Lower leg skin (tissue), 3 donors: ENCODE measurements at regions not wholly inside any gene's neighbourhood (a gene's known extent, or its start where the extent isn't known, plus 50 kb on each side); places are given as distances from the start of the nearest gene placed in this dataset.

Experiments used
- POLR2A ChIP-seq, 2 donors: fragments of 450-650 bp; IDR thresholded peaks; one replicate each; pipeline ENCODE4 v1.6.1; 2016 to 2017; ENCODE audit warnings: antibody characterized with exemption in 2 of 2, mild to moderate bottlenecking in 1 of 2, moderate library complexity in 1 of 2
- TF ChIP-seq, protein P1 (sequence below), 3 donors: fragments of 450-650 bp; IDR thresholded peaks; one replicate each; pipeline ENCODE4 v1.5.1; 2016; ENCODE audit warnings: antibody characterized with exemption in 3 of 3, mild to moderate bottlenecking in 3 of 3, moderate library complexity in 2 of 3

DNA sequence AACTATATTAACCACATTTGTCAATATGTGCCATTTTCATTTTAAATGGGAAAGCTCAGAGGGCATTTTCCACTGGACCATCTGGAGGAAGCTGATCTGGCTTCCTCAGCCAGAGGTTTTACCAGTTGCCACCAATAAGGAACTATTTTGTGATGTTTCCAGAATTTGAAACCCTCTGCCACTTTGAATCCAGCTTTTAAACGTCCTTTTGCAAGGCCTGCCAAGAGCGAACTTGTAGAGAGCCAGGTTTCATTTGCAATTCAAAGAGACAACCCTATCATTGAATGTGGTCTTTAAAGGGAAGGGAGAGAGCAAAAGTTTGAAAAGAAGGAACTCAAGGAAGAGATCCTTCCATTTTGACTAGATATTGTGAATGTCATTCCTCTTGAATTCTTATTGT, 123.3 kb upstream of the CHL1 start:
- TF ChIP-seq, protein P1, sequence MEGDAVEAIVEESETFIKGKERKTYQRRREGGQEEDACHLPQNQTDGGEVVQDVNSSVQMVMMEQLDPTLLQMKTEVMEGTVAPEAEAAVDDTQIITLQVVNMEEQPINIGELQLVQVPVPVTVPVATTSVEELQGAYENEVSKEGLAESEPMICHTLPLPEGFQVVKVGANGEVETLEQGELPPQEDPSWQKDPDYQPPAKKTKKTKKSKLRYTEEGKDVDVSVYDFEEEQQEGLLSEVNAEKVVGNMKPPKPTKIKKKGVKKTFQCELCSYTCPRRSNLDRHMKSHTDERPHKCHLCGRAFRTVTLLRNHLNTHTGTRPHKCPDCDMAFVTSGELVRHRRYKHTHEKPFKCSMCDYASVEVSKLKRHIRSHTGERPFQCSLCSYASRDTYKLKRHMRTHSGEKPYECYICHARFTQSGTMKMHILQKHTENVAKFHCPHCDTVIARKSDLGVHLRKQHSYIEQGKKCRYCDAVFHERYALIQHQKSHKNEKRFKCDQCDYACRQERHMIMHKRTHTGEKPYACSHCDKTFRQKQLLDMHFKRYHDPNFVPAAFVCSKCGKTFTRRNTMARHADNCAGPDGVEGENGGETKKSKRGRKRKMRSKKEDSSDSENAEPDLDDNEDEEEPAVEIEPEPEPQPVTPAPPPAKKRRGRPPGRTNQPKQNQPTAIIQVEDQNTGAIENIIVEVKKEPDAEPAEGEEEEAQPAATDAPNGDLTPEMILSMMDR (IDR thresholded peaks at IDR 0.05) = no peak
- TF ChIP-seq POLR2A (IDR thresholded peaks at IDR 0.05) = no peak
